ENCODE measurements at regions not wholly inside any gene's neighbourhood (a gene's known extent, or its start where the extent isn't known, plus 50 kb on each side); places are given as distances from the start of the nearest gene placed in this dataset.

DNA sequence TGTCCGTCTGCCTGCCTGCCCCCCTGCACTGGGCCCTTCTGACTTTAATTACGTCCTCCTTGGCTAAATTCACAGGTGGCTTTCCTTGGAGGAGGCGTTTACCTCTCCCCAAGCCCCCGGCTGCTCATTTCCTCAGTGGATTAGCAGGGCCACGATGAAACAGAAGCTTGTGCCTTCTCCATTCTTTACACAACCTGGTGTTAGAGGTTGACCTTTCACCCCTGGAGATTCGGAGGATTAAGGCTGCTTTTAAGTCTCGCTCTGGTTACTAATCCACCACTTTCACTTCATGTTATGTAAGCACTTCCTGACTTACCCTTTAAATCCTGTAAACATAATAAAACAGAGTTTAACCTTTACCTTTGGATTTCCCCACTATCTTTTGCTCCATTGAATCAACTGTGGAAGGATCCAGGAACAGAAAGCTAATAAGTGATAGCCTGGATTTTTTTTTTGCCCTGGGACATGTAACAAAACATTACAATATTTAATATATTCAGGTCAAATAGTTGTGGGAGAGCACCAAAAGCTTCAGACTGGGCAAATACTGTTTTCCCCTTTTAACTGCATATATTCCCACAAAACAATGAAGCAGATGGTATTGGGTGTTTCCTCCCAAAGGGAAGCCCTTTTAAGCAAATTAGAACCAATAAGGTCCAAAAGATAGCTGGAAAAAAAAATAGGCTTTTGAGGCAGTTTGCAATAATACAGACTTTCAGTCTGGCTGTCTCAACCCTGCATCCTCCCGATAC, 370.2 kb downstream of the EN1 start:
- TF ChIP-seq, protein P1, sequence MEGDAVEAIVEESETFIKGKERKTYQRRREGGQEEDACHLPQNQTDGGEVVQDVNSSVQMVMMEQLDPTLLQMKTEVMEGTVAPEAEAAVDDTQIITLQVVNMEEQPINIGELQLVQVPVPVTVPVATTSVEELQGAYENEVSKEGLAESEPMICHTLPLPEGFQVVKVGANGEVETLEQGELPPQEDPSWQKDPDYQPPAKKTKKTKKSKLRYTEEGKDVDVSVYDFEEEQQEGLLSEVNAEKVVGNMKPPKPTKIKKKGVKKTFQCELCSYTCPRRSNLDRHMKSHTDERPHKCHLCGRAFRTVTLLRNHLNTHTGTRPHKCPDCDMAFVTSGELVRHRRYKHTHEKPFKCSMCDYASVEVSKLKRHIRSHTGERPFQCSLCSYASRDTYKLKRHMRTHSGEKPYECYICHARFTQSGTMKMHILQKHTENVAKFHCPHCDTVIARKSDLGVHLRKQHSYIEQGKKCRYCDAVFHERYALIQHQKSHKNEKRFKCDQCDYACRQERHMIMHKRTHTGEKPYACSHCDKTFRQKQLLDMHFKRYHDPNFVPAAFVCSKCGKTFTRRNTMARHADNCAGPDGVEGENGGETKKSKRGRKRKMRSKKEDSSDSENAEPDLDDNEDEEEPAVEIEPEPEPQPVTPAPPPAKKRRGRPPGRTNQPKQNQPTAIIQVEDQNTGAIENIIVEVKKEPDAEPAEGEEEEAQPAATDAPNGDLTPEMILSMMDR (IDR thresholded peaks at IDR 0.05), result no peak
- Mint-ChIP-seq H3K36me3 (ENCODE audit: low read depth) (no peaks in the 10 kb centered on the region), H3K4me3 (no peak overlapping the region), H3K27ac (no peak overlapping the region), H3K4me1 (ENCODE audit: low read depth) (no peaks in the 10 kb centered on the region), H3K27me3 (peaks cover 19% of the 10 kb centered on the region), H3K9me3 (no peaks in the 10 kb centered on the region)
- ChIA-PET CTCF (no interaction called here), POLR2A (no interaction called here)
- Histone ChIP-seq H3K4me1 (ENCODE audit: insufficient read depth, low read length) (no peaks in the 10 kb centered on the region), H3K27ac (ENCODE audit: low read depth in 1 of 2, low read length in 2 of 2) (no peak overlapping the region), H3K4me3 (ENCODE audit: low read length) (no peak overlapping the region), H3K9me3 (ENCODE audit: control insufficient read depth in 1 of 2, insufficient read depth in 1 of 2, low read length in 2 of 2) (peaks cover 0 to 7% of the 10 kb centered on the region in 2 experiments), H3K27me3 (ENCODE audit: control insufficient read depth in 1 of 2, insufficient read depth in 2 of 2, low read length in 2 of 2) (peaks cover 0 to 3% of the 10 kb centered on the region in 2 experiments), H3K36me3 (ENCODE audit: insufficient read depth, low read length) (no peaks in the 10 kb centered on the region)
- intact Hi-C loops (cut with DNase I, micrococcal nuclease), result no loop called here
- no peak for ATAC-seq (ENCODE audit: poor library complexity)
- no peak for DNase-seq

- ATAC-seq (ENCODE audit: poor library complexity), result no peak
- peaks cover 12% of the 10 kb centered on the region for H3K27me3 Mint-ChIP-seq
Observed at GRCh38 chr2:118475622-118476205, 371.7 kb downstream of the EN1 start.

GRCh38 chr2:118474541-118474920, 372.9 kb downstream of the EN1 start:
- Mint-ChIP-seq H3K27ac (no peak overlapping the region), H3K27me3 (peaks cover 8% of the 10 kb centered on the region), H3K4me1 (ENCODE audit: low read depth) (no peaks in the 10 kb centered on the region), H3K9me3 (no peaks in the 10 kb centered on the region), H3K4me3 (no peak overlapping the region), H3K36me3 (ENCODE audit: low read depth) (no peaks in the 10 kb centered on the region)
- peaks cover 0 to 7% of the 10 kb centered on the region in 2 experiments for H3K9me3 ChIP-seq (ENCODE audit: control insufficient read depth in 1 of 2, insufficient read depth in 1 of 2, low read length in 2 of 2)
- no peak for DNase-seq
- no peaks in the 10 kb centered on the region for H3K36me3 ChIP-seq (ENCODE audit: insufficient read depth, low read length)
- H3K27me3 ChIP-seq (ENCODE audit: control insufficient read depth in 1 of 2, insufficient read depth in 2 of 2, low read length in 2 of 2), result peaks cover 3 to 7% of the 10 kb centered on the region in 2 experiments
- no peak overlapping the region for H3K4me3 ChIP-seq (ENCODE audit: low read length)
- no peak overlapping the region for H3K27ac ChIP-seq (ENCODE audit: low read depth in 1 of 2, low read length in 2 of 2)
- no peak for ATAC-seq (ENCODE audit: poor library complexity)
- no peaks in the 10 kb centered on the region for H3K4me1 ChIP-seq (ENCODE audit: insufficient read depth, low read length)
- POLR2A ChIA-PET, result no interaction called here
- TF ChIP-seq, protein P1 (IDR thresholded peaks at IDR 0.05), result no peak
- CTCF ChIA-PET, result no interaction called here
- intact Hi-C loops (cut with DNase I, micrococcal nuclease), result no loop called here

More at GRCh38 chr2:118475622-118476205, 371.7 kb downstream of the EN1 start:
- Histone ChIP-seq H3K36me3 (ENCODE audit: insufficient read depth, low read length) (no peaks in the 10 kb centered on the region), H3K9me3 (ENCODE audit: control insufficient read depth in 1 of 2, insufficient read depth in 1 of 2, low read length in 2 of 2) (peaks cover 0 to 7% of the 10 kb centered on the region in 2 experiments), H3K27ac (ENCODE audit: low read depth in 1 of 2, low read length in 2 of 2) (no peak overlapping the region), H3K4me1 (ENCODE audit: insufficient read depth, low read length) (no peaks in the 10 kb centered on the region), H3K27me3 (ENCODE audit: control insufficient read depth in 1 of 2, insufficient read depth in 2 of 2, low read length in 2 of 2) (peaks cover 0 to 3% of the 10 kb centered on the region in 2 experiments), H3K4me3 (ENCODE audit: low read length) (no peak overlapping the region)
- no peak for DNase-seq
- CTCF ChIA-PET, result no interaction called here
- no peaks in the 10 kb centered on the region for H3K9me3 Mint-ChIP-seq
- no peak overlapping the region for H3K27ac Mint-ChIP-seq
- H3K36me3 Mint-ChIP-seq (ENCODE audit: low read depth), result no peaks in the 10 kb centered on the region
- intact Hi-C loops (cut with DNase I, micrococcal nuclease), result no loop called here
- H3K4me3 Mint-ChIP-seq, result no peak overlapping the region
- no peaks in the 10 kb centered on the region for H3K4me1 Mint-ChIP-seq (ENCODE audit: low read depth)
- POLR2A ChIA-PET, result no interaction called here
- TF ChIP-seq, protein P1 (IDR thresholded peaks at IDR 0.05), result no peak
